ENCODE measurements at regions not wholly inside any gene's neighbourhood (a gene's known extent, or its start where the extent isn't known, plus 50 kb on each side); places are given as distances from the start of the nearest gene placed in this dataset.

GRCh38 chr2:217573571-217573970 lies 429.2 kb downstream of the TNS1 start:
- Histone ChIP-seq H3K27ac (no peak overlapping the region), H4K20me1 (ENCODE audit: insufficient read depth, poor library complexity, severe bottlenecking) (no peaks in the 10 kb centered on the region), H2AFZ (no peak overlapping the region), H3K4me3 (no peak overlapping the region), H3K9me2 (replicated peaks; ENCODE audit: insufficient read depth) (no peaks in the 10 kb centered on the region), H3K36me3 (replicated peaks; ENCODE audit: insufficient read depth, low read depth) (no peaks in the 10 kb centered on the region), H3K4me1 (ENCODE audit: insufficient read depth) (peaks cover 5% of the 10 kb centered on the region), H3K27me3 (no peaks in the 10 kb centered on the region), H3K9me3 (ENCODE audit: low read depth) (no peaks in the 10 kb centered on the region), H3K4me2 (no peak overlapping the region), H3K79me2 (no peaks in the 10 kb centered on the region)
- TF ChIP-seq EZH2phosphoT487 (IDR thresholded peaks at IDR 0.05; ENCODE audit: low read depth, severe bottlenecking, unreplicated experiment) (no peak), CTCF (IDR thresholded peaks at IDR 0.05; ENCODE audit: poor library complexity) (no peak), EZH2 (IDR thresholded peaks at IDR 0.05; ENCODE audit: borderline replicate concordance) (no peak)
- DNase-seq (ENCODE audit: low spot score), result peak; percentile 63
- WGBS (ENCODE audit: low lambda C conversion rate, missing lambda C conversion rate), result 40% methylated on average over 3 of the region's 3 CpGs

- peaks cover 11% of the 10 kb centered on the region for H3K4me1 ChIP-seq (ENCODE audit: insufficient read depth)
- no peaks in the 10 kb centered on the region for H3K9me2 ChIP-seq (replicated peaks; ENCODE audit: insufficient read depth)
- H3K27ac ChIP-seq, result no peak overlapping the region
- no peak overlapping the region for H3K4me3 ChIP-seq
- WGBS (ENCODE audit: low lambda C conversion rate, missing lambda C conversion rate), result 96% methylated on average over 2 of the region's 2 CpGs
- no peak overlapping the region for H3K4me2 ChIP-seq
- H4K20me1 ChIP-seq (ENCODE audit: insufficient read depth, poor library complexity, severe bottlenecking), result no peaks in the 10 kb centered on the region
- no peaks in the 10 kb centered on the region for H3K79me2 ChIP-seq
- H2AFZ ChIP-seq, result no peak overlapping the region
- H3K36me3 ChIP-seq (replicated peaks; ENCODE audit: insufficient read depth, low read depth), result no peaks in the 10 kb centered on the region
- no peaks in the 10 kb centered on the region for H3K27me3 ChIP-seq
- H3K9me3 ChIP-seq (ENCODE audit: low read depth), result no peaks in the 10 kb centered on the region
- no peak for DNase-seq (ENCODE audit: low spot score)
- no peak for TF ChIP-seq EZH2phosphoT487 (IDR thresholded peaks at IDR 0.05; ENCODE audit: low read depth, severe bottlenecking, unreplicated experiment)
- TF ChIP-seq EZH2 (IDR thresholded peaks at IDR 0.05; ENCODE audit: borderline replicate concordance), result no peak
- no peak for TF ChIP-seq CTCF (IDR thresholded peaks at IDR 0.05; ENCODE audit: poor library complexity)
These were observed 432.4 kb downstream of the TNS1 start for GRCh38 chr2:217570394-217570793.

GRCh38 chr2:217568289-217568971 lies 434.4 kb downstream of the TNS1 start:
- no peaks in the 10 kb centered on the region for H4K20me1 ChIP-seq (ENCODE audit: insufficient read depth, poor library complexity, severe bottlenecking)
- H3K36me3 ChIP-seq (replicated peaks; ENCODE audit: insufficient read depth, low read depth), result no peaks in the 10 kb centered on the region
- H3K9me3 ChIP-seq (ENCODE audit: low read depth), result no peaks in the 10 kb centered on the region
- H3K27me3 ChIP-seq, result no peaks in the 10 kb centered on the region
- no peaks in the 10 kb centered on the region for H3K9me2 ChIP-seq (replicated peaks; ENCODE audit: insufficient read depth)
- WGBS (ENCODE audit: low lambda C conversion rate, missing lambda C conversion rate), result 50% methylated on average over 3 of the region's 3 CpGs
- TF ChIP-seq EZH2phosphoT487 (IDR thresholded peaks at IDR 0.05; ENCODE audit: low read depth, severe bottlenecking, unreplicated experiment) (no peak), EZH2 (IDR thresholded peaks at IDR 0.05; ENCODE audit: borderline replicate concordance) (no peak), CTCF (IDR thresholded peaks at IDR 0.05; ENCODE audit: poor library complexity) (no peak)
- H3K4me3 ChIP-seq, result no peak overlapping the region
- no peak overlapping the region for H3K4me2 ChIP-seq
- no peak for DNase-seq (ENCODE audit: low spot score)
- no peaks in the 10 kb centered on the region for H3K79me2 ChIP-seq
- no peak overlapping the region for H2AFZ ChIP-seq
- H3K27ac ChIP-seq, result no peak overlapping the region
- H3K4me1 ChIP-seq (ENCODE audit: insufficient read depth), result peaks cover 11% of the 10 kb centered on the region
